Body of pancreas (tissue), 4 donors: ENCODE measurements at regions not wholly inside any gene's neighbourhood (a gene's known extent, or its start where the extent isn't known, plus 50 kb on each side); places are given as distances from the start of the nearest gene placed in this dataset.

Experiments used
- POLR2A ChIP-seq, 3 donors: fragments of 450-650 bp; IDR thresholded peaks; one replicate each; pipeline ENCODE4 v1.6.1; 2016; ENCODE audit warnings: antibody characterized with exemption in 3 of 3, mild to moderate bottlenecking in 2 of 3
- TF ChIP-seq, protein P1 (sequence below), 7 experiments: fragments of 450-650 bp in 4 of 7; fragments of 200-600 bp in 3 of 7; sonication (generic) in 3 of 7; IDR thresholded peaks; one replicate each; pipeline ENCODE4 v1.5.1; 2016 to 2019; ENCODE audit warnings: antibody characterized with exemption in 7 of 7

- TF ChIP-seq, protein P1, sequence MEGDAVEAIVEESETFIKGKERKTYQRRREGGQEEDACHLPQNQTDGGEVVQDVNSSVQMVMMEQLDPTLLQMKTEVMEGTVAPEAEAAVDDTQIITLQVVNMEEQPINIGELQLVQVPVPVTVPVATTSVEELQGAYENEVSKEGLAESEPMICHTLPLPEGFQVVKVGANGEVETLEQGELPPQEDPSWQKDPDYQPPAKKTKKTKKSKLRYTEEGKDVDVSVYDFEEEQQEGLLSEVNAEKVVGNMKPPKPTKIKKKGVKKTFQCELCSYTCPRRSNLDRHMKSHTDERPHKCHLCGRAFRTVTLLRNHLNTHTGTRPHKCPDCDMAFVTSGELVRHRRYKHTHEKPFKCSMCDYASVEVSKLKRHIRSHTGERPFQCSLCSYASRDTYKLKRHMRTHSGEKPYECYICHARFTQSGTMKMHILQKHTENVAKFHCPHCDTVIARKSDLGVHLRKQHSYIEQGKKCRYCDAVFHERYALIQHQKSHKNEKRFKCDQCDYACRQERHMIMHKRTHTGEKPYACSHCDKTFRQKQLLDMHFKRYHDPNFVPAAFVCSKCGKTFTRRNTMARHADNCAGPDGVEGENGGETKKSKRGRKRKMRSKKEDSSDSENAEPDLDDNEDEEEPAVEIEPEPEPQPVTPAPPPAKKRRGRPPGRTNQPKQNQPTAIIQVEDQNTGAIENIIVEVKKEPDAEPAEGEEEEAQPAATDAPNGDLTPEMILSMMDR (IDR thresholded peaks at IDR 0.05) = peak in 1 of 7 experiments; percentile 17
- no peak for TF ChIP-seq POLR2A (IDR thresholded peaks at IDR 0.05)
Measured at GRCh38 chr22:49647627-49648026, 180.0 kb downstream of the BRD1 start.
